Stimulated activated CD8-positive, alpha-beta memory T cell treated with anti-CD3 and anti-CD28 coated beads, Interleukin-4, amount 100 ng/mL, for 24 hours (primary cell): ENCODE measurements at regions not wholly inside any gene's neighbourhood (a gene's known extent, or its start where the extent isn't known, plus 50 kb on each side); places are given as distances from the start of the nearest gene placed in this dataset.
"Not testable (repeated sequence)": the region's sequence is repeated elsewhere in the genome, so short reads cannot be mapped to it uniquely, and the experiment has no call there.

Experiments used
- DNase-seq: peaks from one replicate; pipeline ENCODE4 v3.0.0-alpha.2; 2020; ENCODE audit warnings: low read depth

DNA sequence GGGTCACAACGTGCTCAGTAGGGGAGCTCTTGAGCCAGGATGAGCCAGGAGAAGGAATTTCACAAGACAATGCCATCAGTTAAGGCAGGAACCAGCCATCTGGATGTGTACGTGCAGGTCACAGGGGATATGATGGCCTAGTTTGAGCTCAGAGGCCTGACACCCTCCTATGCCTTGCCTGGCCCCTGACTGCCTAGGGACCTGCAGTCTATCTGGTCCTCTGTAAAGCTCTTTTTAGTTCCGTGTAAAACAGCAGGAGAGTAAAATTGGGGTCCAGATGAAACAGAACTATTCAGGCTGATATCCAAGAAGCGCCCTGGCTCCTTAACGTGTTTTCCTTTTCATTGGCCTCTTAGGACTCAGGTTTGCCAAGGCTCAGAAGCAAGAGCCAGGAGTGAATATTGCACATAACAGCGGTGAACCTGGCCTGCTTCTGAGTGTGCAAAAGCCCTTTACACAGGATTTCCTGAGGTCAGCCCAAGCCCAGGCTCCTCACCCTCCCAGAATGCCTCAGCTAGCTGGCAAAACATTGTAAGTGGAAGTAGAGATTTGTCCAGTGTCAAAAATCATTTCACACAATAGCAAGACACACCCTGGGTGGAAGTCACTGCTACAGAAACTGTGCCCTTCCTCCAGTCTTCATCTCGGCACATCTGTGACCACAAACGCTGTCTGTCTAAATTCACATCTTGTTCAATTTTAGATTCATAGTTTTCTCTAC lies 777.2 kb downstream of the UQCRFS1 start:
- DNase-seq: no peak

DNA sequence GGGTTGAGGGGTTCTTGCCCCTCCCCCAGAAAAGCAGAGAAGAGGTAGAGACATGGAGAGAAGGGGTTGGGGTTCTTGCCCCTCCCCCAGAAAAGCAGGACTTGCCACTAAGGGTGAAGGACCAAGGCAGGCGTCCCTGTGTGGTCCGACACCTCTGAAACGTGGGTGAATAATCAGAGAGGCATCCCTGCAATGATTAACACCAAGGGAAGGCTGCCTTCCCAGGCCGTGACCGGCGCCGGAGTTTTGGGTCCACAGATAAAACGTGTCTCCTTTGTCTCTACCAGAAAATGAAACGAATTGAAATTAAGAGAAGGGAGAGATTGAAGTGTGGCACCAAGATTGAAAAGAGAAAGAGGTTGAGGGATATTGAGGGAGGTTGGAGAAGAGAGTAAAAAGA lies 778.2 kb downstream of the UQCRFS1 start:
- not testable (repeated sequence) for DNase-seq

DNA sequence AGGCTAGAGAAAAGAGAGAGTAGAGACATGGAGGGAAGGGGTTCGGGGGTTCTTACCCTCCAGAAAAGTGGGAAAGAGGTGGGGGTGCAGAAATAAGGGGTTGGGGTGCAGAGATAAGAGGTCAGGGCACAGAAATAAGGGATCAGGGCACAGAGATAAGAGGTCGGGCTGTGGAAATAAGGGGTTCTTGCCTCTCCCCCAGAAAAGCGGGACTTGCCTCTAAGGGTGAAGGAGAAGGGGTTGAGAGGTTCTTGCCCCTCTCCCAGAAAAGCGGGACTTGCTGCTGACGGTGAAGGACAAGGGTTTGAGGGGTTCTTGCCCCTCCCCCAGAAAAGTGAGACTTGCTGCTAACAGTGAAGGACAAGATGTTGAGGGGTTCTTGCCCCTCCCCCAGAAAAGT lies 778.6 kb downstream of the UQCRFS1 start:
- DNase-seq: not testable (repeated sequence)

DNA sequence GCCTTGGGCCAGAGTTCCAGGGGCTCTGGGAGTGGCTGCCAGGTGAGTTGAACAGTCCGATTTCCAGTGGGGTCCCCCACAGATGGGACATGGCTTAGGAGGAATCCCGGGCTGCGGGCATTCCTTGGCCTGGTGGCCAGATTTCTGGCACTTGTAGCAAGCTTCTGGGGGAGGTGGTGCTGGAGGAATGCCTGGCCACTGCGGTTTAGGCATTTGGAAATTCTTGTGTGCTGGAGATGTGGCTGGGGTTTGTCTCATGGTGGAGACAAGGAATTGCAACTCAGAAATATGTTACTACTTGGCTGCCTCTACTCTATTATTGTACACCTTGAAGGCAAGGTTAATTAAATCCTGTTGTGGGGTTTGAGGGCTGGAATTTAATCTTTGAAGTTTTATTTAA lies 779.8 kb downstream of the UQCRFS1 start:
- not testable (repeated sequence) for DNase-seq

DNA sequence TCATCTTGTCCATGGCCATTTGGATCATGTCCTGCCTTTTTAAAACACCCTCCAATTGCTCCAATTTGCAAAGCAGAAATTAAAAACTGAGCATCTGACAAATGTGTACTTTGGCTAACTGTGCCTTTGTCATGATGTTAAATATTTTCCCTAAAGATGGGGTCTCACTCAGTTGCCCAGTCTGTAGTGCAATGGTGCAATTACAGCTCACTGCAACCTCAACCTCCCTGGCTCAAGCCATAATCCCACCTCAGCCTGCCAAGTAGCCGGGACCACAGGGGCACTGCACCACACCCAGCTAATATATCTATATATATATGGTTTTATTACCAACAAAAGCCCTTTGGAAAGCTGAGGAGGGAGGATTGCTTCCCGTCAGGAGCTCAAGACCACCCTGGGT lies 782.7 kb downstream of the UQCRFS1 start:
- no peak for DNase-seq

DNA sequence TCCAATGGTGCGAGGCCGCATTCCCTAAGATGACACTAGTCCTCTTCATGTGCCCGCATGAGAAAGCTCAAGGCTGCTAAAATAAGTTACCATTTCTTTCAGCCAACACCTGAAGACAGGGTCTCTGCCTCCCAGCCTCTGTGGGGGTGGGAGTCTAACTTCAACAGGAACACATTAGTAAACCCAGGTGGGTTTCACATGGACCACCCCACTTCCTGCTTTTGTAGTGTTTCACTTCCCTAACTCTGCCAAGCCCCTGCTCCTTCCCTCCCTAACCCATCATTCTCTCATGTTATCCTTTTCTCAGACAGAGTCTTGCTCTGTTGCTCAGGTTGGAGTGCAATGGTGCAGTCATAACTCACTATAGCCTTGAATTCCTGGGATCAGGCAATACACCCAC lies 783.6 kb downstream of the UQCRFS1 start:
- no peak for DNase-seq

DNA sequence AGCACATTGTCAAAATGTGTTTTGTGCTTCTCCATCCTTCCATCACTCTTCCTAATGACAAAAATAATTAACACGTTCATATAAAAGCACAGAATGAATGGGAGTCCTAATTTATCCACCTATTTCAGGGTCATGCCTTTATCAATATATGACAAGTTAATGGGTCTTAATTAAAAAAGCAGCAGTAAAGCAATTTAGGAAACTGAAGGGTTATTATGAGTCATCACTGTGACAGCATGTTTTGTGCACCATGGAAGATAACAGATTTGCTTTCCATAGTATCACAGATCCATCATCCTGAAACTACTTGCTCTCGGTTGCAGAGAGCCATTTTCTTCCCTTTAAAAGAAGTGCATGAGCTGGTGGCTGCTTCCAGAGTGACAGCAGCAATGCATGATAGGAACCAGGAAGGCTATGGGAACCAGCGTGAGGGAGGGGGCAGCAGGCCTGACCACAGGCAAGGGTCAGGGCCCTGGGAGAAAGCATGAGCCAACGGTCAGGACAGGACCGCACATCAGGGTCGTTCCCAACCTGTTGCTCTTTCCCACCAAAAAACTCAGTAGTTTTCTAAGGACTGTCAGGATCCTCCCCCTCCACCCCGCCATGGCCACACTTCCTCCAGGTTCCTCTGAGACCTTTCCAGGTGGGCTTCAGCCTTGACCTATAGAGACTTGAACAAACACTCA lies 784.1 kb downstream of the UQCRFS1 start:
- DNase-seq: no peak

DNA sequence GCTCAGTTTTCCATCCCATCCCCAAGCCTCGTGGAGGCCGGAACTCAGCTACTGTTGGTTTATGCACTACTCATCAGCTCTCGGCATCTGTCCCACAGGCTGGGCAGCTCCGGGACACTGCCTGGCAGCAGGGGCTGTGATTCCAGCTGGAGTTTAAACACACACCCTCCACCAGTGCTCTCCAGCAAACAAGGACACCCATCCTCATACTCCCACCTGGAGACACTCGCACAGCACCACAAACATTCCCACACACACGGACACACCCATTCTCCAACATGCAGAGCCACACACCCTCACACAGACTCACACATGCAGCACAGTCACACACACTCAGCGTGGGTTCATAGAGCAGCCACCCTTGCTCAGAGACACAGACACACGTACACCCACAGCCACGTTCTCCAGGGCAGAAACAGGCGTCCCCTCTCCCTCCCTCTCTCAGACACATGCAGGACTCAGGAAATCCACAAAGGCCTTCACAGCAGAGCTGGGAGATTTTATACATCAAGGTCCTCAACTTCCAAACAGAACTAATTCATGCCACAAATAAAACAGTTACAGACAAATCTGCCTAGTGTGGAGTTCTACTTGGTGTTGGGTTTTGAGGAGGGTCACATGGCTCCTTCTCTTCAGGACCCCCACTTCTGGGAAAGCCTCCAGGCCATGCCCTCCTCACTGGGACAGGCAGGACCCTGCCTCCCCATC lies 785.4 kb downstream of the UQCRFS1 start:
- no peak for DNase-seq

DNA sequence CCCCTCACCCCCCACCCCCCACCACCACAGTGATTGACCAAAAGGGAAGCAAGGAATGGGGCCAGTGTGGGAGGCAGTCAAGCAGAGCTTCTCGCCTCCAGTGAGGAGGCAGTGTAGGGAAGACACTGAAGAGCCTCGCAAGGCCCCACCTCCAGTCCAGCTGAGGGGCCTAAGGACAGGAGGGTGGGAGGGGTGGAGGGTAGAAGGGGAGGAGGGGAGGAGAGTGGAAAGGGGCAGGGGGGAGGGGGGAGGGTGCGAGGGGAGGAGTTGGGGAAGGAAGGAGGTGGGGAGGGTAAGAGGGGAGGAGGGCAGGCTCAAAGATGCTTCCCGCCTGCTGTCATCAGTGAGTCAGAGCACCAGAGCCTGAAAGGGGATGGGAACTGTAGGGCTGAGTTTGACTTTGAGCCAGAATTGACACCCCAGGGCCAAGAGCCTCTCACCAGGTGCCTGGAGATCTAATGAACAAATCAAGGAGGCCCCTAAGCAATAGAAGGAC lies 786.2 kb downstream of the UQCRFS1 start:
- no peak for DNase-seq

DNA sequence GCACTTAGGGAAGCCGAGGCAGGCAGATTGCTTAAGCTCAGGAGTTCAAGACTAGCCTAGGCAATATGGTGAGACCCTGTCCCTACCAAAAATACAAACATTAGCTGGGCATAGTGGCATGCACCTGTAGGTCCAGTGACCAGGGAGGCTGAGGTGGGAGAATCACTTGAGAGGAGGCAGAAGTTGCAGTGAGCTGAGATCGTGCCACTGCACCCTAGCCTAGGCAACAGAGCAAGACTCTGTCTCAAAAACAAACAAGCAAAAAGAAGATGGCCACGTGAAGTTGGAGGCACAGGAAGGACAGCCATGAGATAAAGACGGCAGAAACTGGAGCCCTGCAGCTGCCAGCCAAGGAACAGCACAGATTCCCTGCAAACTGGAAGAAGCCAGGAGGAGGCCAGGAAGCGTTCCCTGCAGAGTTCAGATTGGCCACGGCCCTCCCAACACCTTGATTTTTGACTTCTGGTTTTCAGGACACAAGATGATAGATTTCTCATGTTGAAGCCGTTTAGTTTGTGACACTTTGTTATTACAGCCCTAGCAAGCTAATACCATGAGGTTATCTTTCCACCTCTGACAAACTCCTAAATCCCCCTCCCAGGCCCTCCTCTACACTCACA lies 786.7 kb downstream of the UQCRFS1 start:
- no peak for DNase-seq

DNA sequence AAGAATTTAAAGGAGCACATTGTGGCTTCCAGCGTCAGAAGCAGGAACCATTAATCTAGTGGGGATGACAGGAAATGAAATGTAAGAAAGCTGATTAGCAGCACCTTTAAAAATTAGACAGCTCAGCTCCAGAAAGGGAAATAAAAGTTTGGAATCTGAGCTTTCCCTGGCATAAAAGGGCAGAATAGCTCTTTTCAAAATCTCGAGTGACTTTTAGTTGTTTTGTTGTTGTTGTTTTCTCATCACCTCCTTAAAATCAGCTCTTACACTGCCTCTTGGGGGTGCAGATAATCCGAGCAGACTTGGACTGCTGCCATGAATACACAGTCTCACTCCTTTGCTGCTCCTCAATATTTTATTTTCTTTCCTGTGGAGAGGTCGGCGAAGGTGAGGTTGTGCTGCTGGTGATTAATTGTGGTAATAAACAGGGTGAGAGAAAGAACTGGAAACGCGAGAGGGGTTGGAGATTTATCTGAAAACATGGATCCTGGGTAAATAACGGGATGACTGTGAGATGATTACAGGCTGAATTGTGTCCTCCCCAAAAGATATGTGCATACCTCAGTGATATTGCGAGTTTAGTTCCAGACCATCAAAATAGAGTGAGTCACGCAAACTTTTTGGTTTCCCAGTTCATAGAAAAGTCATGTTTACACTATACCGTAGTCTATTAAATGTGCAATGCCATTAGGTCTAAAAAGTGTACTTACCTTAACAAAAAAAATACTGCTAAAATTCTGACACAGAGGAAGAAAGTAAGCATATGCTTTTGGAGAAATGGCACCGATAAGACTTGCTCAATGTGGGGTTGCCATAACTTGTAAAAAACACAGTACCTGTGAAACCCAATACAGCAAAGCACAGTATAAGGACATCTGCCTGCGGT lies 787.7 kb downstream of the UQCRFS1 start:
- DNase-seq: no peak

DNA sequence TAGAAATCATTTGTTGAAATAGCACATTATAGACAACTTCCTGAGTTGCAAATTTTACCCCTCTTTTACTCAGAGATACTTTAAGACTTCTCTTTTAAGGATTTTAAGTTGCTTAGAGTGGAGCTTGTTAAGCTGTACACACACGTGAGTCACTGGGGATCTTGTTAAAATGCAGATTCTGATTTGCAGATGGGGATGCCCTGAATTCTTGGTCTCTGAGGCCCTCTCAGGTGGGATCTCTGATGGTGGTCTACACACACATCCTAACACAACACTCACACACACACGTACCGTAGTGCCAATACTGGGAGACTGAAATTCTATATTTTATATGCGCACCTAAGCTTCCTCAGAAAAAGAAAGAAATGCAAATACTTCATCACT lies 788.3 kb downstream of the UQCRFS1 start:
- DNase-seq: no peak

DNA sequence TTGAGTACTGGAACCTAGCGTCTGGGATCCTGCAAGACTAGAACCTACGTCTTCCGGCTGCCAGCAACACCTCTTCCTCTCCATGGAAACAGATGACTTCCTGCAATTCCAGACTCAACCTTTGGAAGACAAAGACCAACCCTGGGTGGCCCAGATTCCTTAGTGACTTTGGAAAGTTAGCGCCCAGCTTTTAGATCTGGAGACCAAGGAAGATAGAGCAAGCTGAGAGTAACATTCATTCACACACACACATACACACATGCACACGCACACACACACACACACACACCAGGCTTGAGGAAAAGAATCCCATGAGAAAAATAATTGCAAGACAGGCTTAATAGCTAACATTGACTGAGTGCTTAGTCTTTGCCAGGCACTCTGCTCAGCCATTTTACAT lies 788.9 kb downstream of the UQCRFS1 start:
- DNase-seq: no peak

DNA sequence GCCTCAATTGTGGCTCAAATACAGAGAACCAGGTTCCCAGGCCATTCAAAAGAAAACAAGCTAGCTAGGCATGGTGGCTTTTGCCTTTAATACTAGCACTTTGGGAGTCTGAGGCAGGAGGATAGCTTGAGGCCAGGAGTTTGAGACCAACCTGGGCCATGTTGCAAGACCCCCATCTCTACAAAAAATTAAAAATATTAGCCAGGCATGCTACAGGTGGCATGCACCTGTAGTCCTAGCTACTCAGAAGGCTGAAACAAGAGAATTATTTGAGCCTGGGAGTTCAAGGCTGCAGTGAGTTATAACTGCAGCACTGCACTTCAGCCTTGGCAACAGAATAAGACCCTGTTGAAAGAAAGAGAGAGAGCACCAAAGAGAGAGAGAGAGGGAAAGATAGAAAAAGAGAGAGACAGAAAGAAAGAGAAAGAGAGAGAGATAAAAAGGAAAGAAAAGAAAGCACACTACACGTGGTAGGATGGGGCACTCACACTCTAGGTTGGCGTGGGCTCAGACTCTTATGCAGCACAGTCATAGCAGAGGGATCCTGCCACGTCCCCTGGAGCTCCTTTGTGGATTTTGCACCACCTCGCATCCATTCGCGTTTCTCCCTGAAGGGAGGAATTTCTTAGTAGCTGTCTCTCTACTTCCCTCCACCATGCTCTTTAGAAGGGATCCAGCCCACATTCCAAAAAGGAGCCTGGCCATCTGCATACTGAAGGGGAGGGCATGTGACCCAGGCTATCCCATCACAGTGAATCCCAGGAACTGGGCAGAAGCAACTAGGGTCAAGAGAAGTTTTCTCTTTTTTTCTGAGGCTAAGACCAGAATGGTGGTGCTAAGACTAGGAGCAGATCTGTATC lies 789.9 kb downstream of the UQCRFS1 start:
- no peak for DNase-seq

DNA sequence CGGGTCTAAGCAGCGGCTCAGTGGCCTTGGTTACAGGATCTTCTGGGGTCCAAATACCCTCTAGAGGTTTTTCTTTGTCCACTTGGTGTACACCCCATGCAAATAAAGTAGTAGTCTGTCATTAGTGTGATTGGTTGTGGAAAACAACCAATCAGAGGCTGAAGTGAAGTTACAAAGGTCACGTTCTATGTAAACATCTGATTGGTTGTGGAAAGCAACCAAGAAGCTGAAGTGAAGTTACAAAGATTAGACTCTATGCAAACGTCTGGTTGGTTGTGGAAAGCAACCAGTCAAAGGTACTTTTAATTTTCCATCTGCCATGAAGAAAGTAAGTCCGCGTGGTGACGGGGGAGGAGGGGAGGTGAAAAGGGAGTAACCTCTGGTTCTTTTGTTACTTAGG lies 790.9 kb downstream of the UQCRFS1 start:
- no peak for DNase-seq

DNA sequence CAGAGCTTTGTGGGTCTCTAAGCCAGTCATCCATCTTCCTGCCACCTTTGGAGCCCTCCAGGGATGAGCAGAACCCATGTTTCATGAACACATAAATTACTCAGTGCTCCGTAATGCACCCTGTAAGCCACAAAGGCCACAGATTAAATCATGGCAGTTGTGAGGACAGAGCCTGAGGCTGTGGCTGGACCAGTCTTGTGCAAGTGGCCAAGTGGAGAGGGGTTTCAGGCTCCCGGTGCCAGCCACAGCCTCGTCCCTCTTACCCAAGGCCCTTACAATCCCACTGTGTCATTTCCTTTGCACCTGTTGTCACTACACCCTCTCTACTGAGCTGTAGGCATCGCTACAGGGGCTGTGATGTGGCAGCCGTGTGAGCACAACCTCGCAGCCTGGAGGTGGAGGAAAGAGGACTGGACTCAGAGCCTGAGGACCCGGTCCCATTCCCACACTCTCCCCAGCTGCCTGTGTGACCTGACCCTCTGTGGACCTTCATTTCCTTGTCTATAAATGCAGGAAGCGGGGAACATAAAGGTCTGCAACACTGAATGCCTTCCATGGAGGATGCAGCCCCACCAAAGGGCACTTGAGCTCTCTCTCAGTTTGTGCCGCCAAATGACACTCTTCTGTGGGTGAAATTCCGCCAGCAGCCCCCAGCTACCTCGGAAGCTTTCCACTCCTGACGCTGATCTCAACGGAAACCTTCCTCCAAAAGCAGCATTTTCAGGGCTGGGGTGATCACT lies 792.0 kb downstream of the UQCRFS1 start:
- no peak for DNase-seq

DNA sequence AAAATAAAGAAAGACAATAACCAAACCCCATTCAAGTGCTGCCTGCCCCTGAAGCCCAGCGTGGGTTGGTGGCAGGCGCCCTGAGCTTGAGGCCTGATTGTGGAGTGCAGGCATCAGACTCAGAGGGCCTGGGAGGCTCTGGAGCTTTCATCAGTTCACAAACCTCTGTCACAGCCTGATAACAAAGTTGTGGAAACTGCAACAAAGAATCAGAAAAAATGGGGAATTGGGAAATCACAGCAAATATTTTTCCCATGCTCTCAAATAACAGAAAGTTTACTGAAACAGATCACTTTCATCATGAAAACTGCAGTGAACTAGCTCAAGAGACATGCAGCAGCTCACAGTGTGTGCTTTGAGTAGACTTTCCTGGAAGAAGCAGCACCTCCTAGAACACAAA lies 793.6 kb downstream of the UQCRFS1 start:
- DNase-seq: no peak

DNA sequence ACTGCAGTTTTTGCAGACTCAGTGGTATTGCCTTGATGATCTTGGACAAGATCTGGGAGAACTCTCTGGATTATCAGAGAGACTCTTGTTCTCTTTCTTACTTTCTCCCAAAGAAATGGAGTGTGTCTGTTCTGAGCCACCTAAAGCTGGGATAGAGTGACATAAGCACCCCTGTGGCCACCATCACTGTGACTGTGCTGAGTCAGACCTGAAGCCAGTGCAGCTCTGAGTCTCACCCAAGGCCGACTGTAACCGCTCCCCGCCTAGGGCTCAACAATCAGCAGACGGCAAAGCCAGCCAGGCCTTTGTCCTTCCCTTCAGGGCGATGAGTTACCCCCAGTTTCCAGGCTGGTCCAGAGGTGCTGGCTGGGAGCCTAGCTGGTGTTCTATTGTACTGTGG lies 795.6 kb downstream of the UQCRFS1 start:
- DNase-seq: no peak

DNA sequence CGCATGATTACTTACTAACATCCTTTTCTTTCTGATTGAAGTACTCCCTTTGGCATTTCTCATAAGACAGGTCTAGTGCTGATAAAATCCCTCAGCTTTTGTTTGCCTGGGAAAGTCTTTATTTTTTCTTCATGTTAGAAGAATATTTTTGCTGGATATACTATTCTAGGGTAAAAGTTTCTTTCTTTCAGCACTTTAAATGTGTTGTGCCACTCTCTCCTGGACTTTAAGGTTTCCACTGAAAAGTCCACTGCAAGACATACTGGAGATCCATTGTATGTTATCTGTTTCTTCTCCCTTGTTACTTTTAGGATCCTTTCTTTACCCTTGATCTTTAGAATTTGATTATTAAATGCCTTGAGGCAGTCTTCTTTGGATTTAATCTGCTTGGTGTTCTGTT lies 796.7 kb downstream of the UQCRFS1 start:
- DNase-seq: no peak

DNA sequence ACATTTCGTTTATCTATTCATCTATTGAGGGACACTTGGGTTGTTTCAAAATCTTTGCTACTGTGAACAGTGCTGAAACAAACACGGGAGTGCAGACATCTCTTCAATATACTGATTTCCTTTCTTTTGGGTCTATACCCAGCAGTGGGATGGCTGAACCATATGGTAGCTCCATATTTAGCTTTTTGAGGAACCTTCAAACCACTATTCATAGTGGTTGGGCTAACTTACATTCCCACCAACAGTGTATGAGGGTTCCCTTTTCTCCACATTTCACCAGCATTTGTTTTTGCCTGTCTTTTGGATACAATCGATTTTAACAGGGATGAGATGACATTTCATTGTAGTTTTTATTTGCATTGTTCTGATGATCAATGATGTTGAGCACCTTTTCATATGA lies 798.2 kb downstream of the UQCRFS1 start:
- DNase-seq: no peak
